ENCODE measurements at regions not wholly inside any gene's neighbourhood (a gene's known extent, or its start where the extent isn't known, plus 50 kb on each side); places are given as distances from the start of the nearest gene placed in this dataset.

DNA sequence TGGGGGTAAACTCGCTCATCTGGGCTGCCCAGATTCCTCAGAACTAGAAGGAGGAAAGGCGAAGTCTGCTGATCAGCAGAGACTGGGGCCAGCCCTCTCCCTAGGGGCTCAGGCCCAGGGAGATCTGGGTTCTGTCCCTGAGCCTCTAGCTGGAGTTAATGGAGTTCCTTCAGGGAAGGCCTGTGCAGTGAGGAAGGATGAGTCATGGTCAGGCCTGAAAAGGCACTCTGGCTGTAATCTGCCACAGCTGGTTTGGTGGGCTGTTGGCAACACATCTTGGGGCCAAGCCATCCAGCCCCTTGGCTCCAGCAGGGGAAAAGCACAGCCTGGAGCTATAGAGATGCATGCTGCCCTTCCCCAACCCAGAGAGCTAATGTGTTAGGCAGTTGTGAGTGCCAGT lies 459.6 kb downstream of the PRELID2 start:
- Histone ChIP-seq H4K20me1 (ENCODE audit: insufficient read depth, low read length) (no peaks in the 10 kb centered on the region), H3K9ac (ENCODE audit: low read depth, low read length) (no peak overlapping the region), H3K9me3 (ENCODE audit: insufficient read depth, low read length, severe bottlenecking) (peaks cover 12% of the 10 kb centered on the region), H2AFZ (ENCODE audit: low read depth, low read length) (no peak overlapping the region), H3K4me1 (ENCODE audit: insufficient read depth, low read length) (no peaks in the 10 kb centered on the region), H3K27me3 (ENCODE audit: insufficient read depth, low read length, poor library complexity) (no peaks in the 10 kb centered on the region), H3K36me3 (ENCODE audit: insufficient read depth, low read length) (no peaks in the 10 kb centered on the region), H3K27ac (ENCODE audit: low read length) (no peak overlapping the region), H3K4me2 (ENCODE audit: insufficient read depth, low read length) (no peak overlapping the region), H3K79me2 (ENCODE audit: insufficient read depth, low read length) (no peaks in the 10 kb centered on the region), H3K4me3 (ENCODE audit: low read depth in 1 of 2, low read length in 2 of 2) (no peak overlapping the region)
- TF ChIP-seq, protein P1, sequence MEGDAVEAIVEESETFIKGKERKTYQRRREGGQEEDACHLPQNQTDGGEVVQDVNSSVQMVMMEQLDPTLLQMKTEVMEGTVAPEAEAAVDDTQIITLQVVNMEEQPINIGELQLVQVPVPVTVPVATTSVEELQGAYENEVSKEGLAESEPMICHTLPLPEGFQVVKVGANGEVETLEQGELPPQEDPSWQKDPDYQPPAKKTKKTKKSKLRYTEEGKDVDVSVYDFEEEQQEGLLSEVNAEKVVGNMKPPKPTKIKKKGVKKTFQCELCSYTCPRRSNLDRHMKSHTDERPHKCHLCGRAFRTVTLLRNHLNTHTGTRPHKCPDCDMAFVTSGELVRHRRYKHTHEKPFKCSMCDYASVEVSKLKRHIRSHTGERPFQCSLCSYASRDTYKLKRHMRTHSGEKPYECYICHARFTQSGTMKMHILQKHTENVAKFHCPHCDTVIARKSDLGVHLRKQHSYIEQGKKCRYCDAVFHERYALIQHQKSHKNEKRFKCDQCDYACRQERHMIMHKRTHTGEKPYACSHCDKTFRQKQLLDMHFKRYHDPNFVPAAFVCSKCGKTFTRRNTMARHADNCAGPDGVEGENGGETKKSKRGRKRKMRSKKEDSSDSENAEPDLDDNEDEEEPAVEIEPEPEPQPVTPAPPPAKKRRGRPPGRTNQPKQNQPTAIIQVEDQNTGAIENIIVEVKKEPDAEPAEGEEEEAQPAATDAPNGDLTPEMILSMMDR (IDR thresholded peaks at IDR 0.05; ENCODE audit: borderline replicate concordance, extremely low read depth, low read length, poor library complexity, severe bottlenecking), result no peak
- TF ChIP-seq EZH2 (IDR thresholded peaks at IDR 0.05; ENCODE audit: borderline replicate concordance, low read depth, low read length, severe bottlenecking), result no peak
- ATAC-seq (ENCODE audit: insufficient read depth, low read depth) (no peak), DNase-seq (no peak)

DNA sequence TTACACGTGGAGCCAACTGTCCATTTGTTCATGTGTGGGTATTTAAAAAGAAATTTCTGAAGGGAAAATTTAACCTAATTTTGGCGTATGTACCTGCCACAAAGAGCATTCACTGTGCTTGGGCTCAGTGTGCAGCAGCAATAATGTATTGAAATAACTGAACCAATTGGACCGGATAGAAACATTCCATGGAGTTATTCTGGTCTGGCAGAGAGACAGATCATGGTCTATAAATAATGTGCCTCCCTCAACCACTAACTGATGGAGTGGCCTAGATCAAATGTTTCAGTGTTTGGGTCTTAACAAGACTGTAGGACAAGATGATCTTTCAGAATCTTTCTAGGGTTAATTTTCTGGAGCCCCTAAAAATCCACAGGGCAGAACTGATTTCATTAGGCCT lies 469.7 kb downstream of the PRELID2 start:
- Histone ChIP-seq H3K4me3 (ENCODE audit: low read depth in 1 of 2, low read length in 2 of 2) (no peak overlapping the region), H3K9ac (ENCODE audit: low read depth, low read length) (no peak overlapping the region), H3K79me2 (ENCODE audit: insufficient read depth, low read length) (no peaks in the 10 kb centered on the region), H2AFZ (ENCODE audit: low read depth, low read length) (no peak overlapping the region), H3K27ac (ENCODE audit: low read length) (no peak overlapping the region), H3K36me3 (ENCODE audit: insufficient read depth, low read length) (no peaks in the 10 kb centered on the region), H3K27me3 (ENCODE audit: insufficient read depth, low read length, poor library complexity) (no peaks in the 10 kb centered on the region), H3K9me3 (ENCODE audit: insufficient read depth, low read length, severe bottlenecking) (no peaks in the 10 kb centered on the region), H3K4me1 (ENCODE audit: insufficient read depth, low read length) (no peaks in the 10 kb centered on the region), H3K4me2 (ENCODE audit: insufficient read depth, low read length) (no peak overlapping the region), H4K20me1 (ENCODE audit: insufficient read depth, low read length) (no peaks in the 10 kb centered on the region)
- no peak for DNase-seq
- no peak for ATAC-seq (ENCODE audit: insufficient read depth, low read depth)
- TF ChIP-seq EZH2 (IDR thresholded peaks at IDR 0.05; ENCODE audit: borderline replicate concordance, low read depth, low read length, severe bottlenecking), result no peak

DNA sequence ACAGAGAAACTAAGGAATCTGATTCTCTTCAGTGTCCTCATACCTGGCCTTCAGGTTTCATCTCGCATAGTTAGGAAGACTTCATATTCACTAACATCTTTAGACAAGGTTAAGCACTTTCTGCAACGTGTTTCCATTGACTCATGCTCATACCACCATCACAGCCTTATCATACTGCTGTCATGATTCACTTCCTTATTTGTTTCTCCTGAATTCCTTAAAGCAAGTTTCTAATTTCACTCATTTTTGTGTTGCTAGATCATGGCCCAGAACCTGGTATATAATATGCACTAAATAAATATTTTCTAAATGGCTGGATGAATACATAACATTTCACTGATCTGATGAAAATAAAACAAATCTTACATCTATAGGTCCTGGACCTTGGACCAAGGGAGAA lies 472.9 kb downstream of the PRELID2 start:
- TF ChIP-seq EZH2 (IDR thresholded peaks at IDR 0.05; ENCODE audit: borderline replicate concordance, low read depth, low read length, severe bottlenecking), result no peak
- TF ChIP-seq, protein P1 (IDR thresholded peaks at IDR 0.05; ENCODE audit: borderline replicate concordance, extremely low read depth, low read length, poor library complexity, severe bottlenecking), result no peak
- H3K4me1 ChIP-seq (ENCODE audit: insufficient read depth, low read length), result no peaks in the 10 kb centered on the region
- H3K27ac ChIP-seq (ENCODE audit: low read length), result no peak overlapping the region
- H3K4me2 ChIP-seq (ENCODE audit: insufficient read depth, low read length), result no peak overlapping the region
- H4K20me1 ChIP-seq (ENCODE audit: insufficient read depth, low read length), result no peaks in the 10 kb centered on the region
- no peaks in the 10 kb centered on the region for H3K27me3 ChIP-seq (ENCODE audit: insufficient read depth, low read length, poor library complexity)
- H3K9ac ChIP-seq (ENCODE audit: low read depth, low read length), result no peak overlapping the region
- no peak for ATAC-seq (ENCODE audit: insufficient read depth, low read depth)
- H3K4me3 ChIP-seq (ENCODE audit: low read depth in 1 of 2, low read length in 2 of 2), result no peak overlapping the region
- no peaks in the 10 kb centered on the region for H3K36me3 ChIP-seq (ENCODE audit: insufficient read depth, low read length)
- H2AFZ ChIP-seq (ENCODE audit: low read depth, low read length), result no peak overlapping the region
- H3K9me3 ChIP-seq (ENCODE audit: insufficient read depth, low read length, severe bottlenecking), result no peaks in the 10 kb centered on the region
- H3K79me2 ChIP-seq (ENCODE audit: insufficient read depth, low read length), result no peaks in the 10 kb centered on the region
- no peak for DNase-seq

DNA sequence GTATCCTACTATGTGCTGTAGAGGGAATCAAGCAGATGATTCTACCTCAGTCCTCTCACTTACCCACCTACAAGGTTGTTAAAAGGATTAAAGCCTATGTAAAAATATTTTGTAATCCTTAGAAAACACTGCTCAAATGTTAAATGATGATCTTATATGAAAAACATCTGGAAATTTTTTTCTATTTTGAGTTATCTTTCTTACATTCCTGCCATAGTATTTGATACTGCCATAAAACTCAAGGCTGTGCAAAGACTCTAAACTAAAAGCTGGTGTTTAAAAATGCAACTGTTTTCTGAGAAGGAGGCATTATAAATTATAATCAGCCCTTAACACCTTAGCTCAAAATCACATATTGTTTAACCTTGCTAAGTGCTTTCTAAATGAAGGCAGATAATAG lies 474.2 kb downstream of the PRELID2 start:
- Histone ChIP-seq H2AFZ (ENCODE audit: low read depth, low read length) (no peak overlapping the region), H3K36me3 (ENCODE audit: insufficient read depth, low read length) (no peaks in the 10 kb centered on the region), H3K27ac (ENCODE audit: low read length) (no peak overlapping the region), H3K79me2 (ENCODE audit: insufficient read depth, low read length) (no peaks in the 10 kb centered on the region), H3K4me3 (ENCODE audit: low read depth in 1 of 2, low read length in 2 of 2) (no peak overlapping the region), H3K9ac (ENCODE audit: low read depth, low read length) (no peak overlapping the region), H3K27me3 (ENCODE audit: insufficient read depth, low read length, poor library complexity) (no peaks in the 10 kb centered on the region), H3K9me3 (ENCODE audit: insufficient read depth, low read length, severe bottlenecking) (no peaks in the 10 kb centered on the region), H3K4me2 (ENCODE audit: insufficient read depth, low read length) (no peak overlapping the region), H4K20me1 (ENCODE audit: insufficient read depth, low read length) (no peaks in the 10 kb centered on the region), H3K4me1 (ENCODE audit: insufficient read depth, low read length) (no peaks in the 10 kb centered on the region)
- no peak for ATAC-seq (ENCODE audit: insufficient read depth, low read depth)
- TF ChIP-seq, protein P1 (IDR thresholded peaks at IDR 0.05; ENCODE audit: borderline replicate concordance, extremely low read depth, low read length, poor library complexity, severe bottlenecking), result no peak
- TF ChIP-seq EZH2 (IDR thresholded peaks at IDR 0.05; ENCODE audit: borderline replicate concordance, low read depth, low read length, severe bottlenecking), result no peak
- no peak for DNase-seq
